ENCODE measurements at regions not wholly inside any gene's neighbourhood (a gene's known extent, or its start where the extent isn't known, plus 50 kb on each side); places are given as distances from the start of the nearest gene placed in this dataset.

DNA sequence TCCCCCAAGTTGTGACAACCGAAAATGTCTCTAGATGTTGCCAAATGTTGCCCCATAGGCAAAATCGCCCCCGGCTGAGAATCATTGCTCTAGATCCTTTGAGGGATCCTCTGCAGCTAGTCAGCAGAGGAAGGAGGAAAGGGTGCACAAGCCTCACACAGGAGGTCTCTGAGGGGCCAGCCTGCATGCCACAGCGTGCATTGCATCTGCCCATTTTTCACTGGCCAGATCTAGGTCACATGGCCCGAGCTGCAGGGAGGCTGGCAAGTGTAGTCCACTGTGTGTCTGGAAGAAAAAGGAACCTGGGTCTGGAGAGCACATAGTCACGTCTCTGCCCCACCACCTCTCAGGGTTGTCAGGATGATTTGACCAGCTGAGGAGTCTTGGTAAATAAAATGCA, 138.2 kb downstream of the CCT6B start:
- Histone ChIP-seq H3K27me3 (no peaks in the 10 kb centered on the region), H3K4me1 (replicated peaks in 1 of 2) (no peaks in the 10 kb centered on the region), H3K9me3 (replicated peaks in 1 of 3) (no peaks in the 10 kb centered on the region), H3K27ac (no peak overlapping the region), H3K36me3 (replicated peaks in 1 of 2) (no peaks in the 10 kb centered on the region), H3K4me3 (no peak overlapping the region)
- DNase-seq = no peak
- 59 to 83% (median 73%) methylated on average over 3 to 6 of the region's 6 CpGs for WGBS, 4 donors
- intact Hi-C loops (cut with DNase I) = no loop called here
- TF ChIP-seq POLR2A (IDR thresholded peaks at IDR 0.05) = no peak
- TF ChIP-seq, protein P1, sequence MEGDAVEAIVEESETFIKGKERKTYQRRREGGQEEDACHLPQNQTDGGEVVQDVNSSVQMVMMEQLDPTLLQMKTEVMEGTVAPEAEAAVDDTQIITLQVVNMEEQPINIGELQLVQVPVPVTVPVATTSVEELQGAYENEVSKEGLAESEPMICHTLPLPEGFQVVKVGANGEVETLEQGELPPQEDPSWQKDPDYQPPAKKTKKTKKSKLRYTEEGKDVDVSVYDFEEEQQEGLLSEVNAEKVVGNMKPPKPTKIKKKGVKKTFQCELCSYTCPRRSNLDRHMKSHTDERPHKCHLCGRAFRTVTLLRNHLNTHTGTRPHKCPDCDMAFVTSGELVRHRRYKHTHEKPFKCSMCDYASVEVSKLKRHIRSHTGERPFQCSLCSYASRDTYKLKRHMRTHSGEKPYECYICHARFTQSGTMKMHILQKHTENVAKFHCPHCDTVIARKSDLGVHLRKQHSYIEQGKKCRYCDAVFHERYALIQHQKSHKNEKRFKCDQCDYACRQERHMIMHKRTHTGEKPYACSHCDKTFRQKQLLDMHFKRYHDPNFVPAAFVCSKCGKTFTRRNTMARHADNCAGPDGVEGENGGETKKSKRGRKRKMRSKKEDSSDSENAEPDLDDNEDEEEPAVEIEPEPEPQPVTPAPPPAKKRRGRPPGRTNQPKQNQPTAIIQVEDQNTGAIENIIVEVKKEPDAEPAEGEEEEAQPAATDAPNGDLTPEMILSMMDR (IDR thresholded peaks at IDR 0.05) = no peak

DNA sequence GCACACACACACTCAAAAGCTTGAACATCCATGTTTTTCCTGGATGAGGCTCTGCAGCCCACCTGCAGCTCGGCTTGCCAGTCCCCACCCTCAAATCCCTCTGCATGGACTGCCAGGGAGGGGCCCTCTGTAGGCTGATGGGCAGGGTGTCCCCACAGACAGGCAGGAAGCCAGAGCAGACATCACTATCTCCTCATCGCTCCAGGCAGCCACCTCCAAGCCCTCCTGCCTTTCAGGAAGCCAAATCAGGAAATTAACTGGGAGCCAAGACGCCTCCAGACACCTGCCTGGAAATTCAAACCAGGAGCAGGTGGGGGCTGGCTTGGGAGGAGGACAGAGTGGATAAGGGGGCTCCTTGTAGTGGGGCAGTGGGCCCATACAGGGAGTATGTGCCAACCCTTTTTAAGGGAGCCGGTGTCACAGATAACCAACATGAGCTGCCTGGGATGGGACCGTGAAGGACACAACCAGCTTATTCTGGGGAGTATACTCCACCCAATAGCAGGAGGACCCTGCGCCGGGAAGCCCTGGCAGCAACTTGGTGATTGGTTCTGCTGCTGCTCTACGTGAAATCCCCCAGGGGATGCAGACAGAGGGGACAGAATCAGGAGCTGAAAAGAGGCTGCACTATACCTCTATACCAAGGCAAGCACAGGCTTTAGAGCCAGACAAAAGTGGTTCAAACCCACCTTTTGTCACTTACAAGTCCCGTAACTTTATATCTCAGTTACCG, 139.1 kb downstream of the CCT6B start:
- no peak for DNase-seq
- Histone ChIP-seq H3K4me1 (replicated peaks in 1 of 2) (no peaks in the 10 kb centered on the region), H3K4me3 (no peak overlapping the region), H3K27ac (no peak overlapping the region), H3K27me3 (no peaks in the 10 kb centered on the region), H3K9me3 (replicated peaks in 1 of 3) (no peaks in the 10 kb centered on the region), H3K36me3 (replicated peaks in 1 of 2) (no peaks in the 10 kb centered on the region)
- intact Hi-C loops (cut with DNase I) = no loop called here
- TF ChIP-seq POLR2A (IDR thresholded peaks at IDR 0.05) = no peak
- TF ChIP-seq, protein P1 (IDR thresholded peaks at IDR 0.05) = no peak
- WGBS, 4 donors = 69 to 81% (median 73%) methylated on average over 10 of the region's 10 CpGs

- DNase-seq = peak in 1 of 7 donors; percentile 56
- Histone ChIP-seq H3K27me3 (no peaks in the 10 kb centered on the region), H3K4me1 (replicated peaks in 1 of 2) (no peaks in the 10 kb centered on the region), H3K36me3 (replicated peaks in 1 of 2) (no peaks in the 10 kb centered on the region), H3K4me3 (no peak overlapping the region), H3K9me3 (replicated peaks in 1 of 3) (no peaks in the 10 kb centered on the region), H3K27ac (no peak overlapping the region)
- 54 to 71% (median 67%) methylated on average over 4 of the region's 4 CpGs for WGBS, 4 donors
- intact Hi-C loops (cut with DNase I) = no loop called here
- TF ChIP-seq, protein P1 (IDR thresholded peaks at IDR 0.05) = no peak
- no peak for TF ChIP-seq POLR2A (IDR thresholded peaks at IDR 0.05)
These were observed 140.3 kb downstream of the CCT6B start for GRCh38 chr17:34820922-34821321.

GRCh38 chr17:34820248-34820801, 140.9 kb downstream of the CCT6B start:
- no peaks in the 10 kb centered on the region for H3K4me1 ChIP-seq (replicated peaks in 1 of 2)
- no peaks in the 10 kb centered on the region for H3K36me3 ChIP-seq (replicated peaks in 1 of 2)
- no peak overlapping the region for H3K4me3 ChIP-seq
- TF ChIP-seq POLR2A (IDR thresholded peaks at IDR 0.05) = no peak
- TF ChIP-seq, protein P1 (IDR thresholded peaks at IDR 0.05) = no peak
- peak in 1 of 7 donors; percentile 53 for DNase-seq
- 47 to 69% (median 51%) methylated on average over 8 of the region's 8 CpGs for WGBS, 4 donors
- H3K9me3 ChIP-seq (replicated peaks in 1 of 3) = no peaks in the 10 kb centered on the region
- no peaks in the 10 kb centered on the region for H3K27me3 ChIP-seq
- H3K27ac ChIP-seq = no peak overlapping the region
- intact Hi-C loops (cut with DNase I) = no loop called here
